ENCODE measurements at regions not wholly inside any gene's neighbourhood (a gene's known extent, or its start where the extent isn't known, plus 50 kb on each side); places are given as distances from the start of the nearest gene placed in this dataset.

GRCh38 chr3:117822416-117822815 lies 1112.8 kb downstream of the TUSC7 start:
- no peak for DNase-seq (ENCODE audit: low read depth)
- no peak for TF ChIP-seq CTCF (conservative IDR thresholded peaks at IDR 0.05; ENCODE audit: low read depth, low read length)
- no peak overlapping the region for H3K4me3 ChIP-seq (ENCODE audit: low read length)

- TF ChIP-seq CTCF (conservative IDR thresholded peaks at IDR 0.05; ENCODE audit: low read depth, low read length) = no peak
- no peak overlapping the region for H3K4me3 ChIP-seq (ENCODE audit: low read length)
- DNase-seq (ENCODE audit: low read depth) = no peak
Measured at GRCh38 chr3:117836296-117836695, 1126.7 kb downstream of the TUSC7 start.

- DNase-seq (ENCODE audit: low read depth) = no peak
- no peak overlapping the region for H3K4me3 ChIP-seq (ENCODE audit: low read length)
- TF ChIP-seq CTCF (conservative IDR thresholded peaks at IDR 0.05; ENCODE audit: low read depth, low read length) = no peak
Measured at GRCh38 chr3:117837391-117837790, 1127.8 kb downstream of the TUSC7 start.

- DNase-seq (ENCODE audit: low read depth) = no peak
Measured at GRCh38 chr3:117842086-117842485, 1132.5 kb downstream of the TUSC7 start.

GRCh38 chr3:117843356-117843755 lies 1133.8 kb downstream of the TUSC7 start:
- H3K4me3 ChIP-seq (ENCODE audit: low read length) = no peak overlapping the region
- no peak for TF ChIP-seq CTCF (conservative IDR thresholded peaks at IDR 0.05; ENCODE audit: low read depth, low read length)
- DNase-seq (ENCODE audit: low read depth) = no peak

More at GRCh38 chr3:117842086-117842485, 1132.5 kb downstream of the TUSC7 start:
- TF ChIP-seq CTCF (conservative IDR thresholded peaks at IDR 0.05; ENCODE audit: low read depth, low read length) = no peak
- H3K4me3 ChIP-seq (ENCODE audit: low read length) = no peak overlapping the region

- no peak overlapping the region for H3K4me3 ChIP-seq (ENCODE audit: low read length)
- DNase-seq (ENCODE audit: low read depth) = no peak
- no peak for TF ChIP-seq CTCF (conservative IDR thresholded peaks at IDR 0.05; ENCODE audit: low read depth, low read length)
Measured at GRCh38 chr3:117844676-117845075, 1135.1 kb downstream of the TUSC7 start.

- no peak for TF ChIP-seq CTCF (conservative IDR thresholded peaks at IDR 0.05; ENCODE audit: low read depth, low read length)
- DNase-seq (ENCODE audit: low read depth) = no peak
- H3K4me3 ChIP-seq (ENCODE audit: low read length) = no peak overlapping the region
Measured at GRCh38 chr3:117846238-117846637, 1136.7 kb downstream of the TUSC7 start.
